Fibroblast of lung (primary cell): ENCODE measurements at regions not wholly inside any gene's neighbourhood (a gene's known extent, or its start where the extent isn't known, plus 50 kb on each side); places are given as distances from the start of the nearest gene placed in this dataset.

Experiments used
- DNase-seq, 2 donors: peaks; one replicate each; pipeline versions ENCODE4 v3.0.0 to v3.0.0-alpha.2; 2010; ENCODE audit warnings: low read depth in 2 of 2
- H2AFZ ChIP-seq: 2 replicates; pipeline ENCODE4 v1.5.1; 2012; ENCODE audit warnings: low read length, control low read depth, inconsistent platforms
- H3K27ac ChIP-seq: 2 replicates; pipeline ENCODE4 v1.5.1; 2011; ENCODE audit warnings: low read length, control low read depth; ENCODE audit not compliant: insufficient read depth
- H3K27me3 ChIP-seq: 2 replicates; pipeline ENCODE4 v1.5.1; 2011; ENCODE audit warnings: mild to moderate bottlenecking, low read length; ENCODE audit not compliant: control insufficient read depth, insufficient read depth
- H3K36me3 ChIP-seq: 2 replicates; pipeline ENCODE4 v1.5.1; 2011; ENCODE audit warnings: low read length; ENCODE audit not compliant: control insufficient read depth, insufficient read depth
- H3K4me1 ChIP-seq: 2 replicates; pipeline ENCODE4 v1.5.1; 2011; ENCODE audit warnings: low read length; ENCODE audit not compliant: control insufficient read depth, insufficient read depth; ENCODE audit errors: extremely low read depth
- H3K4me2 ChIP-seq: 2 replicates; pipeline ENCODE4 v1.5.1; 2011; ENCODE audit warnings: low read length, control low read depth; ENCODE audit not compliant: insufficient read depth; ENCODE audit errors: extremely low read depth
- H3K4me3 ChIP-seq, 4 experiments: fragments of 200-600 bp in 1 of 4; sonication (generic) in 1 of 4; replicated peaks in 1 of 4; 2 replicates each; pipeline ENCODE4 v1.5.1; 2011 to 2016; ENCODE audit warnings: low read length in 4 of 4, low read depth in 3 of 4, mild to moderate bottlenecking in 3 of 4, control low read depth in 2 of 4, inconsistent platforms in 1 of 4, mixed read lengths in 1 of 4; ENCODE audit not compliant: insufficient read depth in 1 of 4; ENCODE audit errors: control extremely low read depth in 1 of 4
- H3K79me2 ChIP-seq: 2 replicates; pipeline ENCODE4 v1.5.1; 2012; ENCODE audit warnings: mild to moderate bottlenecking, low read length, inconsistent platforms; ENCODE audit not compliant: control insufficient read depth, insufficient read depth
- H3K9ac ChIP-seq: 2 replicates; pipeline ENCODE4 v1.5.1; 2011; ENCODE audit warnings: mild to moderate bottlenecking, low read length, control low read depth; ENCODE audit not compliant: insufficient read depth
- H3K9me3 ChIP-seq: 2 replicates; pipeline ENCODE4 v1.5.1; 2012; ENCODE audit warnings: low read depth, low read length; ENCODE audit not compliant: control insufficient read depth, insufficient read depth
- H4K20me1 ChIP-seq: 2 replicates; pipeline ENCODE4 v1.5.1; 2011; ENCODE audit warnings: low read length; ENCODE audit not compliant: control insufficient read depth, insufficient read depth; ENCODE audit errors: extremely low read depth
- CTCF ChIP-seq, 2 donors: IDR thresholded peaks in 1 of 2; conservative IDR thresholded peaks in 1 of 2; 1 replicate in 1 of 2; 2 replicates in 1 of 2; pipeline ENCODE4 v1.5.1; 2011 to 2012; ENCODE audit warnings: low read length in 2 of 2, control low read depth in 1 of 2, inconsistent platforms in 1 of 2, low read depth in 1 of 2, mild to moderate bottlenecking in 1 of 2
- EZH2 ChIP-seq: IDR thresholded peaks from 2 replicates; pipeline ENCODE4 v1.5.1; 2012; ENCODE audit warnings: low read length, control low read depth, mild to moderate bottlenecking; ENCODE audit errors: missing control alignments

GRCh38 chr7:51501620-51502019, 185.0 kb upstream of the COBL start:
- H3K4me1 ChIP-seq = no peaks in the 10 kb centered on the region

GRCh38 chr7:51482976-51483375, 166.4 kb upstream of the COBL start:
- no peaks in the 10 kb centered on the region for H3K79me2 ChIP-seq
- H3K27ac ChIP-seq = no peak overlapping the region
- H3K9ac ChIP-seq = no peak overlapping the region
- H3K4me1 ChIP-seq = no peaks in the 10 kb centered on the region
- no peaks in the 10 kb centered on the region for H3K36me3 ChIP-seq
- DNase-seq = no peak
- H4K20me1 ChIP-seq = no peaks in the 10 kb centered on the region
- no peak overlapping the region for H2AFZ ChIP-seq
- H3K27me3 ChIP-seq = no peaks in the 10 kb centered on the region
- no peaks in the 10 kb centered on the region for H3K9me3 ChIP-seq
- TF ChIP-seq CTCF (conservative IDR thresholded peaks at IDR 0.05 in 1 of 2, IDR thresholded peaks at IDR 0.05 in 1 of 2; ENCODE audit: low read depth in 1 of 2, low read length in 2 of 2) = no peak
- no peak for TF ChIP-seq EZH2
- no peak overlapping the region for H3K4me3 ChIP-seq
- H3K4me2 ChIP-seq = no peak overlapping the region

More at GRCh38 chr7:51501620-51502019, 185.0 kb upstream of the COBL start:
- Histone ChIP-seq H4K20me1 (no peaks in the 10 kb centered on the region), H3K27ac (no peak overlapping the region), H3K9me3 (no peaks in the 10 kb centered on the region), H3K4me2 (no peak overlapping the region), H3K4me3 (no peak overlapping the region), H3K27me3 (no peaks in the 10 kb centered on the region), H2AFZ (no peak overlapping the region), H3K36me3 (no peaks in the 10 kb centered on the region), H3K9ac (no peak overlapping the region), H3K79me2 (no peaks in the 10 kb centered on the region)
- TF ChIP-seq CTCF (conservative IDR thresholded peaks at IDR 0.05 in 1 of 2, IDR thresholded peaks at IDR 0.05 in 1 of 2; ENCODE audit: low read depth in 1 of 2, low read length in 2 of 2) = no peak
- TF ChIP-seq EZH2 = no peak
- no peak for DNase-seq

GRCh38 chr7:51481421-51481820, 164.8 kb upstream of the COBL start:
- Histone ChIP-seq H3K27ac (no peak overlapping the region), H3K36me3 (no peaks in the 10 kb centered on the region), H3K9ac (no peak overlapping the region), H3K4me2 (no peak overlapping the region), H3K4me3 (no peak overlapping the region), H2AFZ (no peak overlapping the region), H3K9me3 (no peaks in the 10 kb centered on the region), H3K79me2 (no peaks in the 10 kb centered on the region), H4K20me1 (no peaks in the 10 kb centered on the region), H3K27me3 (no peaks in the 10 kb centered on the region), H3K4me1 (no peaks in the 10 kb centered on the region)
- DNase-seq = no peak
- no peak for TF ChIP-seq CTCF (conservative IDR thresholded peaks at IDR 0.05 in 1 of 2, IDR thresholded peaks at IDR 0.05 in 1 of 2; ENCODE audit: low read depth in 1 of 2, low read length in 2 of 2)
